Esophagus muscularis mucosa (tissue), 4 donors: ENCODE measurements at regions not wholly inside any gene's neighbourhood (a gene's known extent, or its start where the extent isn't known, plus 50 kb on each side); places are given as distances from the start of the nearest gene placed in this dataset.

ENCODE experiments used
- EP300 ChIP-seq: sonication (generic); formaldehyde crosslinking; IDR thresholded peaks from one replicate; pipeline ENCODE4 v1.6.1; 2017; ENCODE audit warnings: antibody characterized with exemption
- POLR2A ChIP-seq: fragments of 450-650 bp; IDR thresholded peaks from one replicate; pipeline ENCODE4 v1.6.1; 2017; ENCODE audit warnings: antibody characterized with exemption, moderate library complexity, mild to moderate bottlenecking, low read depth
- POLR2AphosphoS5 ChIP-seq, 2 donors: sonication (generic); formaldehyde crosslinking; IDR thresholded peaks; one replicate each; pipeline ENCODE4 v1.6.1; 2017; ENCODE audit warnings: antibody characterized with exemption in 2 of 2
- TF ChIP-seq, protein P1 (sequence below), 3 experiments: fragments of 200-600 bp in 2 of 3; fragments of 450-650 bp in 1 of 3; sonication (generic) in 2 of 3; IDR thresholded peaks; one replicate each; pipeline ENCODE4 v1.5.1; 2017 to 2019; ENCODE audit warnings: antibody characterized with exemption in 3 of 3, mild to moderate bottlenecking in 2 of 3, moderate library complexity in 1 of 3

DNA sequence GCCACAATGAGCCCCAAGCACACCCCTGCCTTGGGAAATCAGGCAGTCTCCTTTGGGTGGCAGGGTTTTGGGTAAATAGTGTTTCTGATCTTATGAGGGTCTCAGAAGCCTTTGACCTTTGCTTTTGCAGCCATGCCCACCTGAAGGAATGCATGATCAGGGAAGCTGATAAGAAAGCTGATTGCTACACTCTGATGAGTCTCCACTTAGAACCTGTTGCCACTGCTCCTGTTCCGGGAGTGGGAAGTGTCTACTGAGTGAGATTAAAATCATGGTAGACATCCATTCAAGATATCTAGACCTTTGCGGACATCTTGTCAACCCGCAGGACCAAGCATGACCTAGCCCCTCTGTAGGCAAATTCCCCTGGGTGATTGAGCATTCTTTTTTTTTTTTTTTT, 282.6 kb downstream of the SKIDA1 start:
- TF ChIP-seq, protein P1, sequence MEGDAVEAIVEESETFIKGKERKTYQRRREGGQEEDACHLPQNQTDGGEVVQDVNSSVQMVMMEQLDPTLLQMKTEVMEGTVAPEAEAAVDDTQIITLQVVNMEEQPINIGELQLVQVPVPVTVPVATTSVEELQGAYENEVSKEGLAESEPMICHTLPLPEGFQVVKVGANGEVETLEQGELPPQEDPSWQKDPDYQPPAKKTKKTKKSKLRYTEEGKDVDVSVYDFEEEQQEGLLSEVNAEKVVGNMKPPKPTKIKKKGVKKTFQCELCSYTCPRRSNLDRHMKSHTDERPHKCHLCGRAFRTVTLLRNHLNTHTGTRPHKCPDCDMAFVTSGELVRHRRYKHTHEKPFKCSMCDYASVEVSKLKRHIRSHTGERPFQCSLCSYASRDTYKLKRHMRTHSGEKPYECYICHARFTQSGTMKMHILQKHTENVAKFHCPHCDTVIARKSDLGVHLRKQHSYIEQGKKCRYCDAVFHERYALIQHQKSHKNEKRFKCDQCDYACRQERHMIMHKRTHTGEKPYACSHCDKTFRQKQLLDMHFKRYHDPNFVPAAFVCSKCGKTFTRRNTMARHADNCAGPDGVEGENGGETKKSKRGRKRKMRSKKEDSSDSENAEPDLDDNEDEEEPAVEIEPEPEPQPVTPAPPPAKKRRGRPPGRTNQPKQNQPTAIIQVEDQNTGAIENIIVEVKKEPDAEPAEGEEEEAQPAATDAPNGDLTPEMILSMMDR (IDR thresholded peaks at IDR 0.05) = no peak
- TF ChIP-seq POLR2A (no peak), POLR2AphosphoS5 (IDR thresholded peaks at IDR 0.05) (no peak), EP300 (no peak)
